ENCODE measurements at regions not wholly inside any gene's neighbourhood (a gene's known extent, or its start where the extent isn't known, plus 50 kb on each side); places are given as distances from the start of the nearest gene placed in this dataset.

DNA sequence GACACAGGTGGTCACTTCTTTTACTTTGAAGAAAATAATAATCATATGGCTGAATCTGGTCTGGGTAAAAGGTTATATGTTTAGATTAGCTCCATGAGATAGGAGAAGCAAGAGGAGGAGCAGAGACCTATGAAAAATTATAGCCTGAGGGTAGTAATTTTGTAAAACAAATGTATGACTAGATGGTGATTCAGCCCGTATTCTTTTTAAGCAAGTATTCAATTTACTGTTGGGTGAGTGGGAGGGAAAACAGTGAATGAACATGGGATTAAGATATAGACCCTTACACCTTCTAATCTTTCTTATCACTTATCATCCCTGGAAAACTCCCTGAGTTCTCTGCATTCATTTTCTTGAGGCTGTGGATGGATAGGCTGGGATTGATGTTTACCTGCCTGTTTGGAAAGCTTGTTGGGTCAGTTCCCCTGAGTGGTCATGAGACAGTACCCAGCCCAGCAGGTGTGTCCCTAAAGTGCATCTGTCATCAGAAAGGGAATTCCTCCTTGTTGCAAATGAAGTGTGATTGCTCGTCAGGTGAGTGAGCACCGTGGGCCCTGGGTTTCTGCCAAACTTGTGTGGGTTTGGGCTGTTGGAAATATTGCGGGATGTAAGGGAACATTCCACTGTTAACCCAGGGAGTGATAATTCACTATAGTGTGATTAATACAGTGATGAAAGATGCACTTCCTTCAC is 101.2 kb upstream of the GDNF start:
- no peaks in the 10 kb centered on the region for H3K36me3 ChIP-seq (ENCODE audit: control insufficient read depth in 4 of 4, insufficient read depth in 4 of 4, low read length in 4 of 4)
- no peak overlapping the region for H3K9ac ChIP-seq (ENCODE audit: insufficient read depth in 1 of 2, low read length in 2 of 2)
- TF ChIP-seq, protein P1, sequence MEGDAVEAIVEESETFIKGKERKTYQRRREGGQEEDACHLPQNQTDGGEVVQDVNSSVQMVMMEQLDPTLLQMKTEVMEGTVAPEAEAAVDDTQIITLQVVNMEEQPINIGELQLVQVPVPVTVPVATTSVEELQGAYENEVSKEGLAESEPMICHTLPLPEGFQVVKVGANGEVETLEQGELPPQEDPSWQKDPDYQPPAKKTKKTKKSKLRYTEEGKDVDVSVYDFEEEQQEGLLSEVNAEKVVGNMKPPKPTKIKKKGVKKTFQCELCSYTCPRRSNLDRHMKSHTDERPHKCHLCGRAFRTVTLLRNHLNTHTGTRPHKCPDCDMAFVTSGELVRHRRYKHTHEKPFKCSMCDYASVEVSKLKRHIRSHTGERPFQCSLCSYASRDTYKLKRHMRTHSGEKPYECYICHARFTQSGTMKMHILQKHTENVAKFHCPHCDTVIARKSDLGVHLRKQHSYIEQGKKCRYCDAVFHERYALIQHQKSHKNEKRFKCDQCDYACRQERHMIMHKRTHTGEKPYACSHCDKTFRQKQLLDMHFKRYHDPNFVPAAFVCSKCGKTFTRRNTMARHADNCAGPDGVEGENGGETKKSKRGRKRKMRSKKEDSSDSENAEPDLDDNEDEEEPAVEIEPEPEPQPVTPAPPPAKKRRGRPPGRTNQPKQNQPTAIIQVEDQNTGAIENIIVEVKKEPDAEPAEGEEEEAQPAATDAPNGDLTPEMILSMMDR (IDR thresholded peaks at IDR 0.05; ENCODE audit: control extremely low read depth, extremely low read depth) = no peak
- peaks cover 0 to 4% (median 0%) of the 10 kb centered on the region in 4 donors for H3K9me3 ChIP-seq (ENCODE audit: control insufficient read depth in 4 of 4, insufficient read depth in 3 of 4, low read length in 3 of 4)
- DNase-seq (no peak), ATAC-seq (ENCODE audit: insufficient read depth, low FRiP score) (no peak)
- WGBS, 2 donors = 69 to 73% methylated on average over 4 of the region's 4 CpGs
- H3K4me1 ChIP-seq (ENCODE audit: control insufficient read depth in 5 of 5, insufficient read depth in 5 of 5, low read length in 5 of 5) = no peaks in the 10 kb centered on the region
- H3K27ac ChIP-seq (ENCODE audit: low read depth in 1 of 2, low read length in 1 of 2) = no peak overlapping the region
- no peaks in the 10 kb centered on the region for H3K27me3 ChIP-seq (ENCODE audit: control insufficient read depth in 3 of 3, insufficient read depth in 3 of 3, low read length in 2 of 3)
- no peak overlapping the region for H3K4me3 ChIP-seq

DNA sequence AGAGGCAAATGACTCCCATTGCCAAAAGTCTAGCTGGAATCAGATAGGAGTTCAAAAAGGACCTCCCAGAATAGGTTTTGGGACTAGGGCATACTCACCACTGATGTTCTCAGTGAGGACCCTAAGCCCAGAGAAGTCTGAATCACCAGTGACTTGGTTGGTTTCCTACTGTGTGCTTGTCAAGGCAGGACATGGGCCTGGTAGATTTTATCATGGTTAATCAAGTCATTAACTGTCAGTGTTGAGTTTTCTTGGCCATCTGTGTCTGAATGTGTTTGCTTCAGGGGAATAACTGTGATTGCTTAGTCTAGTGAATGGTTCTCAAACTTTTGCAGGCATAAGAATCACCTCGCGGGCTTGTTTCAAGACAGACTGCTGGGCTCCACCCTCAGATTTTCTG is 99.0 kb upstream of the GDNF start:
- TF ChIP-seq, protein P1 (IDR thresholded peaks at IDR 0.05; ENCODE audit: control extremely low read depth, extremely low read depth) = no peak
- no peak for ATAC-seq (ENCODE audit: insufficient read depth, low FRiP score)
- H3K9ac ChIP-seq (ENCODE audit: insufficient read depth in 1 of 2, low read length in 2 of 2) = no peak overlapping the region
- H3K36me3 ChIP-seq (ENCODE audit: control insufficient read depth in 4 of 4, insufficient read depth in 4 of 4, low read length in 4 of 4) = no peaks in the 10 kb centered on the region
- H3K27me3 ChIP-seq (ENCODE audit: control insufficient read depth in 3 of 3, insufficient read depth in 3 of 3, low read length in 2 of 3) = no peaks in the 10 kb centered on the region
- DNase-seq = no peak
- H3K9me3 ChIP-seq (ENCODE audit: control insufficient read depth in 4 of 4, insufficient read depth in 3 of 4, low read length in 3 of 4) = peaks cover 0 to 4% (median 0%) of the 10 kb centered on the region in 4 donors
- H3K4me3 ChIP-seq = no peak overlapping the region
- WGBS, 2 donors = 97 to 98% methylated on average over 2 of the region's 2 CpGs
- no peak overlapping the region for H3K27ac ChIP-seq (ENCODE audit: low read depth in 1 of 2, low read length in 1 of 2)
- H3K4me1 ChIP-seq (ENCODE audit: control insufficient read depth in 5 of 5, insufficient read depth in 5 of 5, low read length in 5 of 5) = no peaks in the 10 kb centered on the region

DNA sequence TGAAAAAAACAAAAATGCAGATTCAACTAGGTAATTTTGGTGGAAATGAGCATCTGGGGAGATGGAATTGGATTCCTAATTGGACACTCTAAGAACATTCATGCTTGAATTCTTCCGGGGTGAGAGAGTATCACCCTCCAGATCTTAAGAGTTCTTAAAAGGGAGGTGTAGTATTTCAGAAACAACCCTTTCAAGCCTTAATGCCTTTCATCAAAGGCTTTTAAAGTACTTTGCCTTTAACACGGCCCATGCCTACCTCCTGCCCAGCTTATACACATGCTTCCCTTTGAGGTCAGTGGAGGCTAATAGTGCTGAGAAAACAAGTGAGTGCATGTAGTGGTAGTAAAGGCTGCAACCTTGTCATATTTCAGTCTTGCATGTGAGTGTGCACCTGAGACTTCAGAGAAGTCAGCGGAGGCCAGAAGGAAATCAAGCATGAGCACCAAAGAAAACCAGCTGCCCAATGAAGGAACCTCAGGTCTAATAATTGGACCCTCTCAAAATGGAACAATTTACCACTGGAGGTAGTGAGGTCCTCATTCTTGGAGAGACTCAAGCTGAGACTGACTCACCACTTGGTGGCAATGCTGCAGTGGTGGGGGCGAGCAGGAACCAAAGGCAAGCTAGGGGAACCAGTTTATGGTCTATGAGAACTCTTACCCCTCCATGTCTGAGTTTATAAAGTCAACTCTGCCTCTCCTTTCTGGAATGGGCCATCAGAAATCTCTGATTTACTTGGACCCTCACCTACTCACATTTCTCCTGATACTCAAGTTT is 98.4 kb upstream of the GDNF start:
- DNase-seq (peak in 2 of 3 donors; percentile 22 to 48), ATAC-seq (ENCODE audit: insufficient read depth, low FRiP score) (no peak)
- Histone ChIP-seq H3K4me1 (ENCODE audit: control insufficient read depth in 5 of 5, insufficient read depth in 5 of 5, low read length in 5 of 5) (no peaks in the 10 kb centered on the region), H3K4me3 (no peak overlapping the region), H3K36me3 (ENCODE audit: control insufficient read depth in 4 of 4, insufficient read depth in 4 of 4, low read length in 4 of 4) (no peaks in the 10 kb centered on the region), H3K27ac (ENCODE audit: low read depth in 1 of 2, low read length in 1 of 2) (no peak overlapping the region), H3K9ac (ENCODE audit: insufficient read depth in 1 of 2, low read length in 2 of 2) (no peak overlapping the region), H3K9me3 (ENCODE audit: control insufficient read depth in 4 of 4, insufficient read depth in 3 of 4, low read length in 3 of 4) (peaks cover 0 to 4% (median 0%) of the 10 kb centered on the region in 4 donors), H3K27me3 (ENCODE audit: control insufficient read depth in 3 of 3, insufficient read depth in 3 of 3, low read length in 2 of 3) (no peaks in the 10 kb centered on the region)
- TF ChIP-seq, protein P1 (IDR thresholded peaks at IDR 0.05; ENCODE audit: control extremely low read depth, extremely low read depth) = no peak
- WGBS, 2 donors = 63 to 68% methylated on average over 4 of the region's 4 CpGs
